Effector memory CD8-positive, alpha-beta T cell (primary cell): ENCODE measurements at regions not wholly inside any gene's neighbourhood (a gene's known extent, or its start where the extent isn't known, plus 50 kb on each side); places are given as distances from the start of the nearest gene placed in this dataset.

Experiments
- ATAC-seq: fragments of 150-1000 bp; cut with Tn5 transposase; replicated peaks from 2 replicates; pipeline ENCODE4 v1.10.0; 2021; ENCODE audit warnings: mild to moderate bottlenecking, moderate library complexity
- DNase-seq, 3 experiments: peaks; one replicate each; pipeline ENCODE4 v3.0.0; 2021
- H3K27ac Mint-ChIP-seq, 2 donors: one replicate each; pipeline ENCODE4 v1.8.0; 2022; ENCODE audit warnings: mild to moderate bottlenecking in 2 of 2, mixed read lengths in 2 of 2, moderate library complexity in 2 of 2
- H3K27me3 Mint-ChIP-seq, 2 donors: one replicate each; pipeline ENCODE4 v1.8.0; 2022; ENCODE audit warnings: mixed read lengths in 2 of 2
- H3K36me3 Mint-ChIP-seq: one replicate; pipeline ENCODE4 v1.8.0; 2022; ENCODE audit warnings: mild to moderate bottlenecking, moderate library complexity, mixed read lengths; ENCODE audit not compliant: insufficient read depth
- H3K4me1 Mint-ChIP-seq, 2 donors: one replicate each; pipeline ENCODE4 v1.8.0; 2022; ENCODE audit warnings: low read depth in 2 of 2, mixed read lengths in 2 of 2
- H3K4me3 Mint-ChIP-seq, 2 donors: one replicate each; pipeline ENCODE4 v1.8.0; 2022; ENCODE audit warnings: mild to moderate bottlenecking in 2 of 2, mixed read lengths in 2 of 2, moderate library complexity in 2 of 2
- H3K9me3 Mint-ChIP-seq, 2 donors: one replicate each; pipeline ENCODE4 v1.8.0; 2022; ENCODE audit warnings: mixed read lengths in 2 of 2

GRCh38 chr2:114201781-114202180, 240.7 kb upstream of the DPP10 start:
- DNase-seq (no peak), ATAC-seq (no peak)
- peaks cover 5 to 8% of the 10 kb centered on the region in 2 donors for H3K27me3 Mint-ChIP-seq
- H3K4me3 Mint-ChIP-seq: no peak overlapping the region
- no peaks in the 10 kb centered on the region for H3K4me1 Mint-ChIP-seq
- H3K27ac Mint-ChIP-seq: no peak overlapping the region
- H3K36me3 Mint-ChIP-seq: peaks cover 3% of the 10 kb centered on the region
- H3K9me3 Mint-ChIP-seq: peaks cover 0 to 2% of the 10 kb centered on the region in 2 donors

DNA sequence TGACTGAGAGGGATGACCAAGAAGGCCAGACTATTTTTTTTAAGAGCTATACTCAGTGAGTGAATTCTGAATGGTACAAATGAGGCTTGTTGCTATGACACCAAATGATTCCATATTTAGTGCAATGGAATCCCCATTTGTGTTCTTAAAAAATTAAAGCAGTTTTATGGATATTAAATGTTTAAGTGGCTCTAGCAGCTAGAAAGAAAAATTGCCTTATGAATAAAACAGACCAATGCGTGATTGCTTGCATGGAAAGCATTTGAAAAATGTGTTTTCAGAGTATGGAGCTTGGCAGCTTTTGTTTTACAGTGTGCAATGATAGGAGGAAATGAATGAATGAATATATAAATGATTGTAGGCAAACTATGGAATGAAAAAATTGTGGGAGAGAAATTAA, 238.8 kb upstream of the DPP10 start:
- peaks cover 3% of the 10 kb centered on the region for H3K36me3 Mint-ChIP-seq
- H3K27ac Mint-ChIP-seq: no peak overlapping the region
- no peaks in the 10 kb centered on the region for H3K4me1 Mint-ChIP-seq
- H3K27me3 Mint-ChIP-seq: peaks cover 14 to 16% of the 10 kb centered on the region in 2 donors
- H3K4me3 Mint-ChIP-seq: no peak overlapping the region
- ATAC-seq (no peak), DNase-seq (no peak)
- peaks cover 0 to 2% of the 10 kb centered on the region in 2 donors for H3K9me3 Mint-ChIP-seq

DNA sequence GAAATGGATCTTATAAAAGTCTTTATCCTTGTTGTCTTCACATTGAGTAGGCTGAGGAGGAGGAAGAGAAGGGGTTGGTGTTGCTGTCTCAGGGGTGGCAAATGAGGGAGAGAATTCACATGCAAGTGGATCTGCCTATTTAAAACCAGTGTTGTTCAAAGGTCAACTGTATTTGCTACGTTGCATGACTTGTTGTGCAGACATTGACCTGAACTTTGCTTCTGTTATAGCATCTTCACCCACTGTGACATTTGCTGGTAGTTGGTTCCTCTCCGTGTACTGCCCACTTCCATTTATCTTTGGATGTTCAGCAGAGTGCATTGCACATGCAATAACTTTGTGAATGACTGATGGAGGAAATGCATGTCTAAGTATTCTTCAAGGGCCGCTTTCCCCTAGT, 228.6 kb upstream of the DPP10 start:
- Mint-ChIP-seq H3K36me3 (no peaks in the 10 kb centered on the region), H3K27me3 (peaks cover 24 to 39% of the 10 kb centered on the region in 2 donors), H3K9me3 (peaks cover 0 to 7% of the 10 kb centered on the region in 2 donors), H3K4me3 (no peak overlapping the region), H3K27ac (no peak overlapping the region), H3K4me1 (no peaks in the 10 kb centered on the region)
- ATAC-seq (no peak), DNase-seq (no peak)

DNA sequence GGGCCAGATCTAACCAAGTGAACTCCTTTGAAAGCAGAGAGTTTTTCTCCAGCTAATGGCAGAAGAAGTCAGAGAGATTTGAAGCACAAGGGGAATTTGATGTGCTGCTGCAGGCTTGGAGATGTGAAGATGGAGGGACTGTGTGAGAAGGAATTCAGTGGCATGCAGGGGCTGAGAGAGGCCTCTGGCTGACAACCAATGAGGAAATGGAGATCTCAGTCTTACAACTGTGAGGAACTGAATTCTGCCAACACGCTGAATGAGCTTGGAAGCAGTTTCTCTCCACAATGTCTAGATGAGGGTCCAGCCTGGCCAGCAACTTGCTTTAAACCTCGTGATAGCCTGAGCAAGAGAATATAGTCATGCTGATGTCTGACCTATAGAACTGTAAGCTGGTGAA, 224.1 kb upstream of the DPP10 start:
- no peak overlapping the region for H3K27ac Mint-ChIP-seq
- no peaks in the 10 kb centered on the region for H3K4me1 Mint-ChIP-seq
- DNase-seq (no peak), ATAC-seq (no peak)
- H3K27me3 Mint-ChIP-seq: peaks cover 34 to 49% of the 10 kb centered on the region in 2 donors
- no peaks in the 10 kb centered on the region for H3K36me3 Mint-ChIP-seq
- no peak overlapping the region for H3K4me3 Mint-ChIP-seq
- peaks cover 0 to 7% of the 10 kb centered on the region in 2 donors for H3K9me3 Mint-ChIP-seq

- peaks cover 34 to 42% of the 10 kb centered on the region in 2 donors for H3K27me3 Mint-ChIP-seq
- no peaks in the 10 kb centered on the region for H3K4me1 Mint-ChIP-seq
- no peak for ATAC-seq
- H3K36me3 Mint-ChIP-seq: no peaks in the 10 kb centered on the region
- H3K27ac Mint-ChIP-seq: no peak overlapping the region
- DNase-seq: no peak
- peaks cover 0 to 7% of the 10 kb centered on the region in 2 donors for H3K9me3 Mint-ChIP-seq
- no peak overlapping the region for H3K4me3 Mint-ChIP-seq
Measured at GRCh38 chr2:114219456-114219855, 223.0 kb upstream of the DPP10 start.

- no peak overlapping the region for H3K27ac Mint-ChIP-seq
- H3K4me1 Mint-ChIP-seq: no peaks in the 10 kb centered on the region
- peaks cover 27 to 31% of the 10 kb centered on the region in 2 donors for H3K27me3 Mint-ChIP-seq
- no peak overlapping the region for H3K4me3 Mint-ChIP-seq
- no peaks in the 10 kb centered on the region for H3K36me3 Mint-ChIP-seq
- no peak for ATAC-seq
- H3K9me3 Mint-ChIP-seq: peaks cover 0 to 7% of the 10 kb centered on the region in 2 donors
- no peak for DNase-seq
Measured at GRCh38 chr2:114222344-114222743, 220.1 kb upstream of the DPP10 start.

DNA sequence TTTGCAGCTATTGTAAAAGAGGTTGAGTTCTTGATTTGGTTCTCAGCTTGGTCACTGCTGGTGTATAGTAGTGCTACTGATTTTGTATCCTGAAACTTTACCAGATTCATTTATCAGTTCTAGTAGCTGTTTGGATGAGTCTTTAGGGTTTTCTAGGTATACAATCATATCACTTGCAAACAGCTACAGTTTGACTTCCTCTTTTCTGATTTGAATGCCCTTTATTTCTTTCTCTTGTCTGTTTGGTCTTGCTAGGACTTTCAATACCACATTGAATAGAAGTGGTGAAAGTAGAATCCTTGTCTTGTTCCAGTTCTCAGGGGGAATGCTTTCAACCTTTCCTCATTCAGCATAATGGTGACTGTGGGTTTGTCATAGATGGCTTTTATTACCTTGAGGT, 210.5 kb upstream of the DPP10 start:
- ATAC-seq (no peak), DNase-seq (no peak)
- Mint-ChIP-seq H3K4me1 (no peaks in the 10 kb centered on the region), H3K27me3 (peaks cover 11 to 30% of the 10 kb centered on the region in 2 donors), H3K4me3 (no peak overlapping the region), H3K9me3 (peaks cover 0 to 15% of the 10 kb centered on the region in 2 donors), H3K36me3 (no peaks in the 10 kb centered on the region), H3K27ac (no peak overlapping the region)

DNA sequence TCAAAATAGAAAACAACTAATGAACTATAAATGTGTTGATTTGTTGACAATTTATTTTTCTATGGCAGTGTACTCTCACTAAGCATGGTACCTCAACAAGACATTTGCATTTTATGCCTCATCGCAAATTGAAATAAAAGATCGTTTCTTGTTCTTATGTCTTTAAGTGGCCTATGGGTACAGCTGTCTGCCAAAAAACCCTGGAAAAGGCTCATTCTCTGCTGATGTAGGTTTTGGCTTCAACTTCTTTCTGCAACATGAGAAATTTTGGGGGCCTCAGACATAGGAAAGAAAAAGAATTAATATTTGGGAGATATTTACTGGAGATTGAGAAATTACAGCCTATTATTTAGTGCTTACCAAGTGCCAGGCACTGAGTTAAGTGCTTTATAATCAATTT, 205.1 kb upstream of the DPP10 start:
- Mint-ChIP-seq H3K27me3 (peaks cover 15 to 40% of the 10 kb centered on the region in 2 donors), H3K4me3 (no peak overlapping the region), H3K9me3 (peaks cover 1 to 9% of the 10 kb centered on the region in 2 donors), H3K4me1 (no peaks in the 10 kb centered on the region), H3K27ac (no peak overlapping the region), H3K36me3 (no peaks in the 10 kb centered on the region)
- ATAC-seq: no peak
- DNase-seq: no peak

GRCh38 chr2:114238910-114239559, 203.4 kb upstream of the DPP10 start:
- Mint-ChIP-seq H3K4me1 (no peaks in the 10 kb centered on the region), H3K27ac (no peak overlapping the region), H3K36me3 (no peaks in the 10 kb centered on the region), H3K4me3 (no peak overlapping the region), H3K9me3 (peaks cover 1 to 14% of the 10 kb centered on the region in 2 donors), H3K27me3 (peaks cover 7 to 30% of the 10 kb centered on the region in 2 donors)
- DNase-seq (no peak), ATAC-seq (no peak)

DNA sequence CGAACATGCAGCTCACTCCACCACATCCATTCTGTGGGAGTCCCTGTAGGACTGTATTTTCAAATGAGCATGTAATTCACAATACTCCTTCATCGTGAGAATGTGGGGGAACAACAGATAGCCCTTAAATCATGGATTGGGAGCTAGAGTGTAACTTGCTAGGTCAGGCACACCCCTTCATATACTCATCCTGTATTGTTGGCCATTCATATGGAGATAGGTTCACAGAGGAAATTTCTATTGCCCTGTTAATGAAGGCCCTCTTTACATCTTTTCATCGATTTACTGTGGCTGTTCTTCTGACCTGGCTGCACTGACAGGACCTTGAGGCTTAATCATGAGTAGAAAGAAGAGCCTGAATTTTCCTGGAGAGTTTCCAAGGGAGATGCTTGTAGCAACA, 193.8 kb upstream of the DPP10 start:
- H3K27ac Mint-ChIP-seq: no peak overlapping the region
- no peak overlapping the region for H3K4me3 Mint-ChIP-seq
- H3K9me3 Mint-ChIP-seq: peaks cover 0 to 3% of the 10 kb centered on the region in 2 donors
- no peak for ATAC-seq
- H3K36me3 Mint-ChIP-seq: no peaks in the 10 kb centered on the region
- no peak for DNase-seq
- peaks cover 0 to 7% of the 10 kb centered on the region in 2 donors for H3K27me3 Mint-ChIP-seq
- no peaks in the 10 kb centered on the region for H3K4me1 Mint-ChIP-seq

DNA sequence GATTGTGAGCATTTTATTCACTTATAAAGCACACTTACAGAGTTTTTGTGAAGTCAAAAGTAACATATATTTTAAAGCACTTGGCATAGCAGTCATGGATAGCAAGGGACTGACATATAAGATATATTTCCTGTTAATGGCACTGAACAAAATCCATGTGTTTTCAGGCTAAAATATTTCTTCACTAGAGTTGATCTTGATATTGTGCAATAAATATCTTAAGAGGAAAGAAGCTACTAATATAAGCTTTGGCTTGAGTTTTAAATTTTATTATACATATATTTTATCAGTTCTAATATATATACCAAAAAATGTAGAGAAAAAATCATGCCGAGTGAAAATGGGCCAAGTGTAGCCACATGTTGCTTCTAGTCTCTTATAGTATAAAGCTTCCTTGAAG, 189.7 kb upstream of the DPP10 start:
- DNase-seq (no peak), ATAC-seq (no peak)
- H3K36me3 Mint-ChIP-seq: no peaks in the 10 kb centered on the region
- peaks cover 13 to 14% of the 10 kb centered on the region in 2 donors for H3K27me3 Mint-ChIP-seq
- H3K4me3 Mint-ChIP-seq: no peak overlapping the region
- no peak overlapping the region for H3K27ac Mint-ChIP-seq
- peaks cover 0 to 3% of the 10 kb centered on the region in 2 donors for H3K9me3 Mint-ChIP-seq
- H3K4me1 Mint-ChIP-seq: no peaks in the 10 kb centered on the region

GRCh38 chr2:114254875-114255274, 187.6 kb upstream of the DPP10 start:
- Mint-ChIP-seq H3K4me3 (no peak overlapping the region), H3K4me1 (no peaks in the 10 kb centered on the region), H3K27ac (no peak overlapping the region), H3K36me3 (no peaks in the 10 kb centered on the region), H3K27me3 (peaks cover 11 to 14% of the 10 kb centered on the region in 2 donors), H3K9me3 (peaks cover 0 to 1% of the 10 kb centered on the region in 2 donors)
- ATAC-seq (no peak), DNase-seq (no peak)

GRCh38 chr2:114259389-114259788, 183.1 kb upstream of the DPP10 start:
- no peaks in the 10 kb centered on the region for H3K36me3 Mint-ChIP-seq
- H3K4me3 Mint-ChIP-seq: no peak overlapping the region
- H3K4me1 Mint-ChIP-seq: no peaks in the 10 kb centered on the region
- peaks cover 19 to 24% of the 10 kb centered on the region in 2 donors for H3K27me3 Mint-ChIP-seq
- no peak overlapping the region for H3K27ac Mint-ChIP-seq
- no peaks in the 10 kb centered on the region for H3K9me3 Mint-ChIP-seq
- no peak for ATAC-seq
- no peak for DNase-seq

DNA sequence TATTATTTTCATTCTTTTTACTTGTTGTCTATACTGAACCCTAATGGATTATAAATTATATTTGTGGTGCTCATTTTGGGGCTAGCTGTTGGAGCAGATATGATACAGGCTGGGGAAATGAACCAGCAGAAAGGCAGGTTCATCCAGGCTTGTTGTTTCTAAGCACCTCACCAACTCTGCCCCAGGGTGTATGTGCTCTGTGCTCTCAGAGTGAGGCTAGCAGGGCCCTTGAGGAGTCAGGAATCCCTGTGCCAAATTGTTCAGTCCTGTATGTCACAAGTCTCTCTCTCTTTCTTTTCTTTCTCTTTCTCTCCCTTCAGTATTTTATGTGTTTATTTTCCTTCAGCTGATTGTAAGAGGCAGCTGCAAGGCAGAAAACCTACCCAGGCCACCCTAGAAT, 181.1 kb upstream of the DPP10 start:
- H3K27me3 Mint-ChIP-seq: peaks cover 14 to 30% of the 10 kb centered on the region in 2 donors
- ATAC-seq (no peak), DNase-seq (no peak)
- H3K4me1 Mint-ChIP-seq: no peaks in the 10 kb centered on the region
- no peak overlapping the region for H3K27ac Mint-ChIP-seq
- H3K36me3 Mint-ChIP-seq: no peaks in the 10 kb centered on the region
- no peak overlapping the region for H3K4me3 Mint-ChIP-seq
- H3K9me3 Mint-ChIP-seq: no peaks in the 10 kb centered on the region
